HepG2 (cell line): ENCODE measurements at regions not wholly inside any gene's neighbourhood (a gene's known extent, or its start where the extent isn't known, plus 50 kb on each side); places are given as distances from the start of the nearest gene placed in this dataset.

Experiments used
- ATAC-seq: fragments of 200-7000 bp; cut with Tn5 transposase; 3 replicates; pipeline ENCODE4 v1.9.1; 2020; ENCODE audit warnings: mild to moderate bottlenecking, moderate library complexity
- BruUV-seq: library from RNA; stranded (reverse); fragments of 400-500 nt; replicated peaks from 2 replicates; lab custom pipeline; 2021; lab: Mats Ljungman, UMichigan
- CTCF ChIA-PET: fragments of 300-600 bp; formaldehyde crosslinking; extraction: SDS; loops from one replicate; lab custom pipeline; 2021; ENCODE audit warnings: low total read pairs, inconsistent platforms, low intra/inter-chr PET ratio; lab: Yijun Ruan, JAX
- POLR2A ChIA-PET: fragments of 350-600 bp; sonication (Branson Sonifier 250); formaldehyde crosslinking; loops from one replicate; lab custom pipeline; 2020; ENCODE audit warnings: antibody characterized with exemption, inconsistent platforms; lab: Yijun Ruan, JAX
- DNase-seq: peaks from one replicate; pipeline ENCODE4 v3.0.0-alpha.2; 2015; ENCODE audit warnings: low spot score
- FAIRE-seq: peaks from 3 replicates; lab custom pipeline; 2011; peaks lifted over from hg19 to GRCh38; lab: Jason Lieb, UNC
- H2AFZ ChIP-seq: one replicate; pipeline ENCODE4 v1.6.1; 2011; ENCODE audit warnings: low read length, inconsistent platforms
- H3K27ac ChIP-seq: fragments of 300-600 bp; 3 replicates; pipeline ENCODE4 v1.8.0; 2011; ENCODE audit warnings: mixed run types, mild to moderate bottlenecking, mixed read lengths, low read length, inconsistent platforms; ENCODE audit not compliant: insufficient read depth; ENCODE audit errors: extremely low read length
- H3K27me3 ChIP-seq, 2 experiments: fragments of 200-600 bp in 1 of 2; 2 replicates in 1 of 2; 3 replicates in 1 of 2; pipeline versions ENCODE4 v1.6.0 to v1.8.0; 2011; ENCODE audit warnings: low read length in 2 of 2, mild to moderate bottlenecking in 2 of 2, moderate library complexity in 2 of 2, inconsistent platforms in 1 of 2; ENCODE audit not compliant: insufficient read depth in 2 of 2, control insufficient read depth in 1 of 2
- H3K36me3 ChIP-seq, 2 experiments: fragments of 200-600 bp in 1 of 2; replicated peaks in 1 of 2; 2 replicates in 1 of 2; 3 replicates in 1 of 2; pipeline versions ENCODE4 v1.5.1 to v1.8.0; 2011; ENCODE audit warnings: low read length in 2 of 2, inconsistent platforms in 1 of 2; ENCODE audit not compliant: insufficient read depth in 2 of 2, control insufficient read depth in 1 of 2
- H3K4me1 ChIP-seq: 2 replicates; pipeline ENCODE4 v1.5.1; 2012; ENCODE audit warnings: low read length, inconsistent platforms; ENCODE audit not compliant: insufficient read depth
- H3K4me2 ChIP-seq: 2 replicates; pipeline ENCODE4 v1.6.0; 2011; ENCODE audit warnings: low read depth, low read length, inconsistent platforms
- H3K4me3 ChIP-seq, 3 experiments: fragments of 200-600 bp in 1 of 3; sonication (generic), shearing (Covaris generic) in 1 of 3; replicated peaks in 1 of 3; 2 replicates each; pipeline ENCODE4 v1.5.1; 2011 to 2016; ENCODE audit warnings: low read length in 3 of 3, inconsistent platforms in 2 of 3, low read depth in 2 of 3, mild to moderate bottlenecking in 2 of 3, control low read depth in 1 of 3, mixed read lengths in 1 of 3; ENCODE audit not compliant: insufficient read depth in 1 of 3
- H3K79me2 ChIP-seq: one replicate; pipeline ENCODE4 v1.6.1; 2011; ENCODE audit warnings: low read length, inconsistent platforms; ENCODE audit not compliant: insufficient read depth
- H3K9ac ChIP-seq: 2 replicates; pipeline ENCODE4 v1.6.0; 2011; ENCODE audit warnings: mild to moderate bottlenecking, low read depth, low read length, inconsistent platforms; ENCODE audit not compliant: insufficient read depth
- H3K9me3 ChIP-seq: 2 replicates; pipeline ENCODE4 v1.5.1; 2012; ENCODE audit warnings: mild to moderate bottlenecking, low read length
- H4K20me1 ChIP-seq: 2 replicates; pipeline ENCODE4 v1.6.0; 2011; ENCODE audit warnings: inconsistent platforms, mild to moderate bottlenecking, low read length, moderate library complexity; ENCODE audit not compliant: insufficient read depth
- EEA1 ChIP-seq: sonication (generic); formaldehyde crosslinking; IDR thresholded peaks from 2 replicates; pipeline ENCODE4 v1.5.1; 2020; ENCODE audit warnings: mild to moderate bottlenecking, missing genetic modification reagents, borderline replicate concordance
- ERF ChIP-seq: IDR thresholded peaks from 2 replicates; pipeline ENCODE4 v1.6.1; 2018; ENCODE audit warnings: missing biosample characterization, missing genetic modification reagents
- NFIC ChIP-seq: IDR thresholded peaks from 2 replicates; pipeline ENCODE4 v1.6.1; 2012; ENCODE audit warnings: mild to moderate bottlenecking, low read length, inconsistent platforms
- SMARCE1 ChIP-seq: fragments of 450-650 bp; IDR thresholded peaks from 2 replicates; pipeline ENCODE4 v1.6.1; 2017; ENCODE audit warnings: borderline replicate concordance
- SRSF1 ChIP-seq: fragments of 200-400 bp; formaldehyde crosslinking; optimal IDR thresholded peaks from 2 replicates; pipeline ENCODE3; 2017; ENCODE audit warnings: mild to moderate bottlenecking, low read depth, low read length, moderate library complexity
- SYNCRIP ChIP-seq: fragments of 200-400 bp; formaldehyde crosslinking; IDR thresholded peaks from 2 replicates; pipeline ENCODE4 v1.6.1; 2018; ENCODE audit warnings: mild to moderate bottlenecking, low read depth, low read length; ENCODE audit not compliant: insufficient read depth
- ZNF121 ChIP-seq: sonication (generic); formaldehyde crosslinking; IDR thresholded peaks from 2 replicates; pipeline ENCODE4 v1.5.0; 2020; ENCODE audit warnings: mild to moderate bottlenecking, missing genetic modification reagents
- ZNF260 ChIP-seq: sonication (generic); formaldehyde crosslinking; IDR thresholded peaks from 2 replicates; pipeline ENCODE4 v1.4.0; 2020; ENCODE audit warnings: missing genetic modification reagents, low read depth, mild to moderate bottlenecking, borderline replicate concordance
- ZNF446 ChIP-seq: sonication (generic); formaldehyde crosslinking; IDR thresholded peaks from 2 replicates; pipeline ENCODE4 v1.5.0; 2020; ENCODE audit warnings: mild to moderate bottlenecking, missing genetic modification reagents
- ZNF530 ChIP-seq: sonication (generic); formaldehyde crosslinking; IDR thresholded peaks from 2 replicates; pipeline ENCODE4 v1.5.0; 2020; ENCODE audit warnings: low read depth, mild to moderate bottlenecking, missing genetic modification reagents
- ZNF550 ChIP-seq: sonication (generic); formaldehyde crosslinking; IDR thresholded peaks from 2 replicates; pipeline ENCODE4 v1.4.0; 2020; ENCODE audit warnings: mild to moderate bottlenecking, missing genetic modification reagents, borderline replicate concordance
- ZNF678 ChIP-seq: sonication (generic); formaldehyde crosslinking; IDR thresholded peaks from 2 replicates; pipeline ENCODE4 v1.4.0; 2020; ENCODE audit warnings: mild to moderate bottlenecking, missing genetic modification reagents
- ZNF709 ChIP-seq: sonication (generic); formaldehyde crosslinking; IDR thresholded peaks from 2 replicates; pipeline ENCODE4 v1.5.0; 2020; ENCODE audit warnings: mild to moderate bottlenecking, missing genetic modification reagents
- WGBS: methylation state at CpG from one replicate; pipeline ENCODE4 v1.1.6; 2017; ENCODE audit warnings: low lambda C conversion rate; 5-methylcytosine and 5-hydroxymethylcytosine counted together
- in situ Hi-C: cut with HindIII; loops from 2 replicates; pipeline ENCODE4 v1.10.0; 2017; ENCODE audit warnings: low pct_unique_long_range_greater_than_20kb; ENCODE audit not compliant: extremely low pct_ligation_motif_present
- intact Hi-C: fragments of 100-400 bp; cut with micrococcal nuclease; formaldehyde crosslinking; loops from one replicate; pipeline ENCODE4 v1.10.0; 2022; ENCODE audit not compliant: unreplicated experiment
- TF ChIP-seq, protein P1 (sequence below): IDR thresholded peaks from 2 replicates; pipeline ENCODE4 v1.6.1; 2016
- TF ChIP-seq, protein P2 (sequence below): sonication (generic); formaldehyde crosslinking; IDR thresholded peaks from 2 replicates; pipeline ENCODE4 v1.5.0; 2020; ENCODE audit warnings: missing genetic modification reagents
- TF ChIP-seq, protein P3 (sequence below): sonication (generic); formaldehyde crosslinking; IDR thresholded peaks from 2 replicates; pipeline ENCODE4 v1.8.0; 2022; ENCODE audit warnings: mild to moderate bottlenecking, missing genetic modification reagents, moderate library complexity
- TF ChIP-seq, protein P4 (sequence below): sonication (generic); formaldehyde crosslinking; IDR thresholded peaks from 2 replicates; pipeline ENCODE4 v1.4.0; 2020; ENCODE audit warnings: missing genetic modification reagents

DNA sequence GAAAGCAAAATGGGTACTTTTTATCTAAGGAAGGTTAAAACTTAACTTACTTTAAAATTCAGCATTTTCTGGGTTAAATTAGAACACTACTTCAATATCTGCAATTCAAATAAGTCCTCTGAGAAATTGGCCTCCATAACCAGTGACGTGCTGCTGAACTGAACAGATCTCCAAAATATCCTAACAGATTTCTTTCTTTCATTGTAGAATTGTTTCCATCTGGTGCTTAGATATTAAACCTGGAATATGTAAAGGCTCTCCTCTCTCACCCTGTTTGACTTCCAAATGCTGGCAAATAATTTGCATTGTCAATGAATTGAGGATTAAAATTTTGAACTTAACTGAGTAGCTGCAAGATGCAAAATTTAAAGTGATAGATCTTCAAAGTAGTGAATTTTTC is 316.9 kb upstream of the CXADR start:
- in situ Hi-C loops = no loop called here
- H3K4me2 ChIP-seq = no peak overlapping the region
- TF ChIP-seq ERF (CRISPR knock-in tag) (no peak), SRSF1 (no peak), ZNF446 (CRISPR knock-in tag) (no peak), EEA1 (CRISPR knock-in tag) (no peak), ZNF121 (CRISPR knock-in tag) (no peak), NFIC (no peak), ZNF709 (CRISPR knock-in tag) (no peak)
- TF ChIP-seq, protein P1, sequence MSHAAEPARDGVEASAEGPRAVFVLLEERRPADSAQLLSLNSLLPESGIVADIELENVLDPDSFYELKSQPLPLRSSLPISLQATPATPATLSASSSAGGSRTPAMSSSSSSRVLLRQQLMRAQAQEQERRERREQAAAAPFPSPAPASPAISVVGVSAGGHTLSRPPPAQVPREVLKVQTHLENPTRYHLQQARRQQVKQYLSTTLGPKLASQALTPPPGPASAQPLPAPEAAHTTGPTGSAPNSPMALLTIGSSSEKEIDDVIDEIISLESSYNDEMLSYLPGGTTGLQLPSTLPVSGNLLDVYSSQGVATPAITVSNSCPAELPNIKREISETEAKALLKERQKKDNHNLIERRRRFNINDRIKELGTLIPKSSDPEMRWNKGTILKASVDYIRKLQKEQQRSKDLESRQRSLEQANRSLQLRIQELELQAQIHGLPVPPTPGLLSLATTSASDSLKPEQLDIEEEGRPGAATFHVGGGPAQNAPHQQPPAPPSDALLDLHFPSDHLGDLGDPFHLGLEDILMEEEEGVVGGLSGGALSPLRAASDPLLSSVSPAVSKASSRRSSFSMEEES (CRISPR knock-in tag) = no peak
- TF ChIP-seq, all 625 proteins: peak for 0
- BruUV-seq = no TSS peak
- no peaks in the 10 kb centered on the region for H4K20me1 ChIP-seq
- no peak overlapping the region for H3K4me3 ChIP-seq
- no peaks in the 10 kb centered on the region for H3K36me3 ChIP-seq
- FAIRE-seq = no peak
- CTCF ChIA-PET = no interaction called here
- ATAC-seq = no peak
- H3K27me3 ChIP-seq = no peaks in the 10 kb centered on the region
- H3K4me1 ChIP-seq = no peaks in the 10 kb centered on the region
- no peak overlapping the region for H3K27ac ChIP-seq
- WGBS = 0% methylated on average over 1 of the region's 1 CpG
- intact Hi-C loops = no loop called here
- DNase-seq = no peak
- no peaks in the 10 kb centered on the region for H3K79me2 ChIP-seq
- no peak overlapping the region for H2AFZ ChIP-seq
- H3K9ac ChIP-seq = no peak overlapping the region
- H3K9me3 ChIP-seq = peaks cover 4% of the 10 kb centered on the region; the same call in 1 of the 2 replicates
- POLR2A ChIA-PET = no interaction called here

DNA sequence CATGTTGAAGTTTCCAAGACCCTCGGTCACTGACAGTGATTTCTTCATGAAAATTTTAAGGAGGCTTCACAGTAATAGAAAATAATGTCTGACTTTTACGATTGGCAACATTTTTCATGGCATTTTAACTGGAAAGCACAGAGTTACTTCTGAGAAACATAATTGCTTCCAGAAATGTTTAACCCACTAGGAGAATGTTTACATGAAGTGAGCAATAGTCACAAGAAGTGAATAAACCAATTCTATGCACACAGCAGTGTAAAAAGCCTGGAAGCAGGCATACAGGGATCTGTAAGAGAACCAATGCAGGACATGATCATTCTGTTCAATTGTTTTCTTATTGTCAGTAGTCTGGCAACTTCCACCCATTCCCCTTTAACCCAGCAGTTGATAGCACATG is 316.2 kb upstream of the CXADR start:
- Histone ChIP-seq H3K9me3 (no peaks in the 10 kb centered on the region), H3K79me2 (no peaks in the 10 kb centered on the region), H4K20me1 (no peaks in the 10 kb centered on the region), H2AFZ (no peak overlapping the region), H3K36me3 (no peaks in the 10 kb centered on the region), H3K4me3 (no peak overlapping the region), H3K4me2 (no peak overlapping the region), H3K27ac (no peak overlapping the region), H3K9ac (no peak overlapping the region), H3K27me3 (no peaks in the 10 kb centered on the region), H3K4me1 (no peaks in the 10 kb centered on the region)
- ATAC-seq (no peak), DNase-seq (no peak), FAIRE-seq (no peak)
- whole genome bisulfite sequencing = 4% methylated on average over 2 of the region's 2 CpGs
- intact Hi-C loops (no loop called here), in situ Hi-C loops (no loop called here)
- ChIA-PET POLR2A (no interaction called here), CTCF (no interaction called here)
- no TSS peak for BruUV-seq
- no peak for TF ChIP-seq SYNCRIP
- TF ChIP-seq, protein P2, sequence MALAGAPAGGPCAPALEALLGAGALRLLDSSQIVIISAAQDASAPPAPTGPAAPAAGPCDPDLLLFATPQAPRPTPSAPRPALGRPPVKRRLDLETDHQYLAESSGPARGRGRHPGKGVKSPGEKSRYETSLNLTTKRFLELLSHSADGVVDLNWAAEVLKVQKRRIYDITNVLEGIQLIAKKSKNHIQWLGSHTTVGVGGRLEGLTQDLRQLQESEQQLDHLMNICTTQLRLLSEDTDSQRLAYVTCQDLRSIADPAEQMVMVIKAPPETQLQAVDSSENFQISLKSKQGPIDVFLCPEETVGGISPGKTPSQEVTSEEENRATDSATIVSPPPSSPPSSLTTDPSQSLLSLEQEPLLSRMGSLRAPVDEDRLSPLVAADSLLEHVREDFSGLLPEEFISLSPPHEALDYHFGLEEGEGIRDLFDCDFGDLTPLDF (CRISPR knock-in tag) = no peak
- no peak for TF ChIP-seq ZNF260 (CRISPR knock-in tag)
- TF ChIP-seq, protein P3, sequence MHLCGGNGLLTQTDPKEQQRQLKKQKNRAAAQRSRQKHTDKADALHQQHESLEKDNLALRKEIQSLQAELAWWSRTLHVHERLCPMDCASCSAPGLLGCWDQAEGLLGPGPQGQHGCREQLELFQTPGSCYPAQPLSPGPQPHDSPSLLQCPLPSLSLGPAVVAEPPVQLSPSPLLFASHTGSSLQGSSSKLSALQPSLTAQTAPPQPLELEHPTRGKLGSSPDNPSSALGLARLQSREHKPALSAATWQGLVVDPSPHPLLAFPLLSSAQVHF (CRISPR knock-in tag) = no peak
- no peak for TF ChIP-seq ZNF530 (CRISPR knock-in tag)
- TF ChIP-seq, protein P4, sequence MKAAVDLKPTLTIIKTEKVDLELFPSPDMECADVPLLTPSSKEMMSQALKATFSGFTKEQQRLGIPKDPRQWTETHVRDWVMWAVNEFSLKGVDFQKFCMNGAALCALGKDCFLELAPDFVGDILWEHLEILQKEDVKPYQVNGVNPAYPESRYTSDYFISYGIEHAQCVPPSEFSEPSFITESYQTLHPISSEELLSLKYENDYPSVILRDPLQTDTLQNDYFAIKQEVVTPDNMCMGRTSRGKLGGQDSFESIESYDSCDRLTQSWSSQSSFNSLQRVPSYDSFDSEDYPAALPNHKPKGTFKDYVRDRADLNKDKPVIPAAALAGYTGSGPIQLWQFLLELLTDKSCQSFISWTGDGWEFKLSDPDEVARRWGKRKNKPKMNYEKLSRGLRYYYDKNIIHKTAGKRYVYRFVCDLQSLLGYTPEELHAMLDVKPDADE (CRISPR knock-in tag) = no peak
- TF ChIP-seq ZNF550 (CRISPR knock-in tag) = no peak
- TF ChIP-seq SMARCE1 = no peak
- no peak for TF ChIP-seq ZNF678 (CRISPR knock-in tag)
